GM19395 (cell line): ENCODE measurements at regions not wholly inside any gene's neighbourhood (a gene's known extent, or its start where the extent isn't known, plus 50 kb on each side); places are given as distances from the start of the nearest gene placed in this dataset.

Experiments
- ATAC-seq: cut with Tn5 transposase; IDR thresholded peaks from one replicate; pipeline ENCODE4 v1.9.1; 2021; ENCODE audit warnings: mild to moderate bottlenecking, moderate library complexity; ENCODE audit not compliant: unreplicated experiment

DNA sequence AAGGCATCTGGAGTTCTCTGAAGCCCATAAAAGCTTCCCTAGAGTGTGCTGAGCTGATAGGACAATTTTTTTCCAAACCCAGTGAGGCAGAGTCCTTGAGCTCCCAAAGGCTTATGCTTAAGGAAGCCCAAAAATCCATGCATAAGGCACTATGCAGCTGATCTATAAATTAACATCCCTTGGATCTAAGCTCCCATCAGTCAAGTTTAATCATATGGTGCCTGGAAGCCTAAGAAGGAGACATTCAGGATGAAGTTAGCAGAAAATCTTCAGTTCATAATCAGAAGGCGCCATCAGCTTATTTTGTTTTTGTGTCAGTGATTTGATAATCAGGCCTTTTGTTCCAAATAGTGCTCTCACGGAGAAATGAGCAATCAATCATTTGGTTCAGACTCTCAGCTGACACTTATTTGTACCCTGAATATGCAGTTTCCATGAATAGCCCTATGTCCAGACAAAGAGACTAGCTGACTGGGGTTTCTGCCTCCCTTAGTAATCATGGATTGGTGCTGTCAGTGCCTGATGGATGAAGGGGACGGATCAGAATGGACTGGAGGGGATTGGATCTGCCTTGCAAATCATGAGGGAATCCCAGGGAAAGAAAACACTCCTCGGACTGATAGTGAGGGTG, 464.8 kb upstream of the RGPD4 start:
- no peak for ATAC-seq

DNA sequence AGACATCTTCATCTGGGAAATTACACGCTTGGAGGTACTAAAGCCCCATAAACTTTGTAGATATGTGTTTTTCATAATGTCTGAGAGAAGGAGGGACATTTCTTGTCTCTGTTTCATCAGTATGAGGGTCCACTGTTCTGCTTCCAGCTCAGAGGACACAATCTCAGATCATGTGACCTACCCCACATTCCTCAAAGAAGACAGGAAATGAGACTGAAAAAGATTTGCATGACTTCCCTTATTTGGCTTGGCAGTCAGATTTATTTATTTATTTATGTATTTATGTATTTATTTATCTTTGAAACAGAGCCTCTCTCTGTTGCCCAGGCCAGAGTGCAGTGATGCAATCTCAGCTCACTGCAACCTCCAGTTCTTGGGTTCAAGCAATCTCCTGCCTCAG, 463.7 kb upstream of the RGPD4 start:
- no peak for ATAC-seq

DNA sequence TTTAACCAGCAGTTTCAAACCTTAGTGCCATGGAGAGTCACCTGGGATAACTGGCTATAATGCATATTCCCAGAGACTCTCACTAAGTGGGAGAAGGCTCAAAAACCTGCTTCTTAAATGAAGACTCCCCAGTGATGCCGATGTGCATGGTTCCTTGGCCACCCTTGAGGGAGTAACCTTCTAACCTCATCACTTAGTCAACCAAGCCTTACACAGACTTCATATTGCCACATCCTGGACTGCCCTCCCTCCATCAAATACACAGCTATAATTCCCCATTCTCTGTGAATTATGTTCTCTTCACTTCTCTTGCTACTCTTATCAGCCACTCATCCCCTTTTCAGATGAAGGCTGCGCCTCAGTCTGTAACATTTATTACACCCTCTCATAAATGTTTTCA, 462.9 kb upstream of the RGPD4 start:
- ATAC-seq = no peak

DNA sequence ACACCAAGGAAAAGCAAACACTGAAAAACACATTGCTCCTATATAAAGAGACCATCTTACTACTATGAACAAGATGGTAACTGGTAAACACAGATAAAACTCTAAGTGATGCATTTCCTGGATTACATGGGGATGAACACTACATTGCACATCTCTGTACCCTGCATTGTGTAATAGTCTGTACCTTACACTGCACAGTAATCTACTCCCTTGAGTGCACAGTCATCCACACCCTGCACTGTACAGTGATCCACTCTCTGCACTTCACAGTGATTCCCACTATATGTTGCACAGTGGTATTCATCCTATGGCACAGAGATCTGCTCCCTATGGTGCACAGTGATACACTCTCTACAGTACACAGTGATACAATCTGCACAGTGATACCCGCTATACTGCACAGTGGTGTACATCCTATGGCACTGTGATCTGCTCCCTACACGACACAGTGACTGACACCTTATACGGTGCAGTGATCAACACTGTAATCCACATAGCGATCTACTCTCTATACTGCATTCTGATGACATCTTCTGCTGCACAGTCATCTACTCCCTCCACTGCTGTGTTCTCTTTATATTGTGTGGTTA, 462.2 kb upstream of the RGPD4 start:
- no peak for ATAC-seq

DNA sequence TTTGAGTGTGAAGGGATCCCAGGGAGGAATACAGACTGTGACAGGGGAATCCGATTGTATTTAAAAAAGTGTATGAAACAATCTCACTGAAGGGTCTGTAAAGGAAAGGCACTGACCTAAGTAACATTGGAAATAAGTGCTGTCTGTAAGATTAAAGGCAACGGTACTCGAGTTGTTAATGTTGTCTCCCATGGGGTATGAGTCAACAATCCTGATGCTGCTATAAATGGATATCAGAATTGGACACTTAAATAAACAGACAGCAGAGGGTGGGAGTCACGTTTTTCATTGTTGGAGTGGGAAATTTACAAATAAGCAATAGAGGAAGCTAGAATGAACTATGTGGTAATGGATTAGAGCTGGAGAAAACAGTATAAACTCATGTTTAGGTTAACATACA, 452.4 kb upstream of the RGPD4 start:
- ATAC-seq = no peak

DNA sequence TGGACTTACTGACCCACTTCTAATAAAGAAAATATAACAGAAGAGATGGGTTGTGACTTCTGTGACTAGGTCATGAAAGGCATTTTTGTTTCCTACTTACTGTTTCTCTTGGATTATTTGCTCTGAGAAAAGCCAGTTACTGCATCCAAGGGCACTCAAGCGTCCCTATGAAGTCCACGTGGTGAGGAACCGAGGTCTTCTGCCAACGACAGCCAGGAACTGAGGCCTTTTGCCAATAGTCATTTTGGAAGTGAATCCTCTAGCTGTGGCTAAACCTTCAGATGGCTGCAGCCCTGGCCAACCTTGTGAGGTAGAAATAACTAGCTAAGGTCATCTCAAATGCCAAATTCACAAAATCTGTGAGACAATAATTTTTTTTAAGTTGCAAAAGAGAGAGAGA, 449.8 kb upstream of the RGPD4 start:
- ATAC-seq = no peak

DNA sequence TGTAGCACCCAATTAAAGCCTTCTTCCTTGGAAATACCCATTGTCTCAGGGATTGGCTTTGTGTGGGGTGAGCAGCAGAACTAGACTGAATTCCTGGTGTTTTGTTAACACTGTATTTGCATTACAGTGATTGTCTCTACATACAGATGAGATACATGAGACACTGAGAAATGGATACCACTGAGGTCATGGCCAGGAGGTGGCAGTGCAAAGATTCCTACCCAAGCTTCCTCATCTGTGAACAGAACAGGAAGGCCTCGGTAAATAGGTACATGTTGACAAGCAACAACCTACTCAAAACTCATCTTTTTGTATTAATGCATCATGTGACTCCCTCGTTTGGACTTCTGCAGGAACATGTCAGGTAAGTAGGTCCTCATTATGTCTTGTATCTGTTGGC, 445.8 kb upstream of the RGPD4 start:
- no peak for ATAC-seq

DNA sequence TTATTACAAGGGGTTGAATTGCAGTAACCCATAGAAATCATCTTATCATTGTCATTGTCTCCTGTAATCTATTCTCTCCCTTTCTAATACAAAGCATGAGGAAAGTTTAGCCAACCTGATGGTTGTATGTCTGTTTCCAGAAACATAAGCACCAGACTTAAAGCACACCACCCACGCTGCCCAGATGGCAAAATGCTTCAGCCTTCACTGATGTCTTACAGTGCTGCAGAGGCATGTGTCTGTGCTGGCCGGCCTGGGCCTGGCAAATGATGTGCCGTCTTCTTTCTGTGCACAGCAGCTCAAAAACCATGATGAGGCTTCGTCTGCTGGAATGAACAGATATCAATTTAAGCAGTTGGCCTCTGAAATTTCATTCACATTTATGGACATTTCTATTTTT, 443.0 kb upstream of the RGPD4 start:
- no peak for ATAC-seq

DNA sequence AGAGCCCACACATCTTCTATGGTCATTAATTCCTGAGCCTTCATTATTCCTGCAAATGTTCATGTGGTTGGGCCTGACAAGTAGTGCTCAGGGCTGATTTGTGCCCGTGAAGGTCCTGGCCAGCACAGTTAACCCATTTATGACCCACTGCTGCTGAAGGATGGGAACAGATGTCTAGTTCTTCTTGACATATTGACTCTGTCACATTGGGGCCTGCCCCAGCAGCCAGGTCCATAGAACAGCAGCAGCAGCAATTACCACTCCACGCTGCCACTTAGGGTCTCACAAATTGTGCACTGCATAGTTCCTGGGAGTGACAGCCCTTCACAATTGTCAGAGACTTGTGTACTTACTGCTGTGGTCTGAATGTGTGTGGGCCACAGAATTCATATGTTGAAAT, 442.3 kb upstream of the RGPD4 start:
- ATAC-seq = no peak

DNA sequence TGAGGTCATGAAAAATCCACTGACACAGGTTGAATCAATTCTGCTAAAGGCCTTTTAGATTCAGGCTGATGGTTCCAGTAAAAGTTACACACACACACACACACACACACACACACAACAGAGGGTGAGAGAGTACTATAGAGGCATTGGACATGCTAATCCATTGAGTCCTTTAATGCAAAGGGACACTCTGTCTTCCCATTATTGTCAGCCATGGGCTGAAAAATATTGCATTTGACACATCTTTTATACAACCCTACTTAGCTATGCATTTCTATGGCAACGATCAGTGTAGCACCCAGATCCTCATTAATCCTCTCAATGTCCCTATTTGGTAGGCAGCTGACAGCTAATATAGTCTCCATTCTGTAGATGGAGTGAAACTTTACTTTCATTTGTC, 440.8 kb upstream of the RGPD4 start:
- ATAC-seq = no peak

DNA sequence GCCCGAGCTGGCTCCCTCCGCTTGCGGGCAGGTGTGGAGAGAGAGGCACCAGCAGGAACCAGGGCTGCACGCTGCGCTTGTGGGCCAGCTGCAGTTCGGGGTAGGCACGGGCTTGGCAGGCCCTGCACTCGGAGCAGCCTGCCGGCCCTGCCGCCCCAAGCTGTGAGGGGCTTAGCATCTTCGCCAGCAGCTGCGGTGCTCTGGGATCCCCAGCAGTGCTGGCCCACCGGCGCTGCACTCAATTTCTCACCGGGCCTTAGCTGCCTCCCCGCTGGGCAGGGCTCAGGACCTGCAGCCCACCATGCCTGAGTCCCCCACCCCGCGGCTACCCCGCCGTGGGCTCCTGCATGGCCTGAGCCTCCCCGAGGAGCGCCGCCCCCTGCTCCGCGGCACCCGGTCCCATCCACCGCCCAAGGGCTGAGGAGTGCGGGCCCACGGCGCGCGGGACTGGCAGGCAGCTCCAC, 434.4 kb upstream of the RGPD4 start:
- ATAC-seq = no peak

DNA sequence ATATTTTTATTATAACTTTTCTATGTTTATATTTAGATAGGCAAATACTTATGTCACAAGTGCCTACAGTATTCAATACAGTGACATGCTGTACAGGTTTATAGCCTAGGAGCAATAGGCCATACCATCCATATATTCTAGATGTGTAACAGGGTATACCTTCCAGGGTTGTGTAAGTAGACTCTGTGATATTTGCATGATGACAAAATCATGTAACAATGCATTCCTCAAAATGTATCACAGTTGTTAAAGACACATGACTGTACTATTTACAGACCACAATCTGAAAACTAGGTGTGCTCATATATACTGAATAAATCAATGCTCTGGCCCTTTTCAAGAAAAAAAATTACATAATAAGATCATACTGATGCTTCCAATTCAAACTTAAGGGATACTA, 433.2 kb upstream of the RGPD4 start:
- no peak for ATAC-seq

DNA sequence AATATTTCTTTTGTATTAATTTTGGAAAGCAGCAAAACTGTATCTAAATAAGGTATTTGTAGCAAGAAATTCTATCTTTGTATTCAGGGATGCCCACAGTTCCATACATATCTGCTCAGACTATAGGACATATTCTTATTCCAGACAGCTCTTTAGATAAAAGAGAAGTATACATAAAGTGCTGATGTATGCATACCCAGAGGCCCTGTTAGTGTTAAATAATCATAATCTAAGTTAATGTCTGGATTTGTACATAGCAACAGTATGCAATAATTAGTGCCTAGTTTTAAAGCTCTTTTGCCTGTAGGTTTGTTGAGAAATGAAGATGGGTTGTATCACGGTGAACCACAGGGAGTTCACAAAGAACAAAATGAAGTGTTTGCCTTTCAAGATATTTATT, 428.0 kb upstream of the RGPD4 start:
- no peak for ATAC-seq

DNA sequence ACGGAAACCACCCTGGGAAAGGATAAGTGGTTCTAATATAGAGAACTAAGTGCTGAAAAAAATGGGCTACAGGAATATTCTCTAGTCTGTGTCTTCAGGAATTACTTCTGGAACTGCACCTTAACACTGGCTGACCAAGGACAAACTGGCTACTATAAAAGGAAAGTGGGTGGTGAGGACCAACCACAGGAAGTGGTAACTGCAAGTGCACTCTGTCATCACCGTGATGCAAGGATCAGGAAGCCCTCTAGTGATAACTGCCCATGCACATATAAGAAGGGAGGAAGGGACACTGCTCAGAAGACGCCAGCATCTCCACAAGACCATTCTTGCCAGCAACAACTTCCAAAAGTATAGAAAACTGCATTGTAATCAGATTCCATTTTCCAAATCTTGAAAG, 424.4 kb upstream of the RGPD4 start:
- no peak for ATAC-seq

DNA sequence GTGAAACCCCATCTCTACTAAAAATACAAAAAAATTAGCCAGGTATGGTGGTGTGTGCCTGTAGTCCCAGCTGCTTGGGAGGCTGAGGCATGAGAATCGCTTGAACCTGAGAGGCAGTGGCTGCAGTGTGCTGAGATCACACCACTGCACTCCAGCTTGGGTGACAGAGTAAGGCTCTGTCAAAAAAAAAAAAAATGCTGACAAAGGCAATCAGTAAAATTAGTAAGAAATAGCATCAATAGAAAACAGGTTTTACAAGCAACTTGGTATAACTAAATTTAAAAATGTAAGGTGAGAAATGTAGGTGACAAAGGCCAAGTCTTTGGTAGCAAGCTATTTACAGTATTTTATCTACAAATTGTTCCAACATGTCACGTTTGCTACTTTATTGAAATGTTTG, 421.4 kb upstream of the RGPD4 start:
- ATAC-seq = no peak

DNA sequence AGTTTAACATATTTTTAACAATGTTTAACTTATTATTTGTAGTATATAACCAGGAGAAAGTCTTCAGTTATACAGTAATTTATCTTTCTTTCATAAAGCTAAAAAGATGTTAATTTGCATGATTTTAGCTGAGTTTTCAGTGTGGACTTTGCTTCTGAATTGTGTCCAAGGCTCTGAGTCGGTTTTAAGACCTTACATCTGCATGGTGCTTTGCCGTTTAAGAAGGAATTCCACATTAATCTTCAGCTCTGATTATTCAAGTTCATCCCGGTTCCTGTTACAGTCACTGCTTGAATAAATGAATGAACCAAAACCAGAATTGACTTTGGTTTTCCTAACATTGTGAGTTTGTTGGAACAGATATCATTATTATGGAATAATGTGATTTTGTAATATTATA, 419.7 kb upstream of the RGPD4 start:
- no peak for ATAC-seq

DNA sequence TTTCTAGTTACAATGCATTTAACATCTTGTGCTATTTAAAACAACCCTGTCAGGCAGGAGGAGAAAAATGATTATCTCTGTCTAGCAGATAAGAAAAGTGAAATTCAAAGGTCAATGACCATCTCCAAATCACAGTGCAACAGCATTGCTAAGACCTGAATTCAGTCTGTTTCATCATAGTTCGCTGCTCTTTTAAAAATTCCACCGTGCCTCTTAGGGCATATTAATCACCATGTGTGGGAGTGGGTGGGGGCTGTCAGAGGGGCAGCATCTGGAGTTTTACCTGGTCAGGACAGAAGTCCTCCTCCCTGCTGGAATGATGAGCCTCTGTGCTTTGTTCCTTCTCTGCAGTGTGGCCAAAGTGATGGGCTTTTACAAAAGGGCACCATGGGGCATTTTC, 418.7 kb upstream of the RGPD4 start:
- no peak for ATAC-seq

DNA sequence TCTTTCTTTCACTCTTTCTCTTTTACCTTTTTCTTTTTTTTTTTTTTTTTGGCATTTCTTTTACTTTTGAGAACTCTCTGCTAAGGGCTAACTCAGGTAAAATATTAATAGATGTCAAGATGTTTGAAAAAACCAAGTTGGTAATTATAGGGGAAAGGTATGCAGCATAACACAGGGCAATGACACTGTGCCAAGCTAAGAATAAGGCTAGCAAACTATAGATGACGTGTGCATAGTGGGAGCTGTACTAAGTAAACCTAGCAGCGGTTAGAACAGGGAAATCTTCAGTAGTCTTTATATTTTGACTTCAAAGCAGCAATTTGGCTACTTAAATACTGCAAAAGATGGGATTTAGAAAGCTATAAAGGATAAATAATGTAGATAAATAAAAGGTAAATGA, 415.4 kb upstream of the RGPD4 start:
- no peak for ATAC-seq

DNA sequence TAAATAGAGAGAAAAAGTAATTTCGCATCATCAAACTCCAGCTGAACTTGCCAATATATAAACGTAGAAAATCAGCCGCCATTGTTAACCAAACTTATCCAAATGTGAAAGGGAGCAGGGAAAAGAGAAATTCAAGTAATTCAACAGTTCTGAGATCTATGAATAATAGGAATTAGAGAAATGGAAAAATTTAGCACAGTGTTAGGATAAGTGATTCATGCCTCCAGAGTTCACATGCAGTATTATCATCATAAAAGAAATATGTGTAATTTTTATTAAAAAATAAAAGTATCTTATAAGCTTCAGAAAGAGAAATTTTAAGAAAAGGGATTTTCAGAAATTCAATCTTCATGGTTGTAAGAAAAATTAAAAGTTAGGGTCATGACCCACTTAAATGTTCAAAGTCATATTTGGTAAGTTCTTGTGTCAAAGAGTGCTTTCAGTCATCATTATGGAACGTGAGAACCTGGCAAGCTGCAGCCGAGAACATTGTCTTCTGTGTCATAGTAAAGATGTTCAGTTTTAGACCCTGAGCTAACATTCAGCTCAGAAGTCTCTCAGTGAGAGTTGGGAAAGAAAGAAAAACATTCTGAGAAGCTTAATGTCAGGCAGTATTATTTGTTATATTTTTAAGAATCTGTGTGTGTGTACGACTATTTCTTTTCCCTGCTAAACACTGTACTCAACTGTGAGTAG, 414.3 kb upstream of the RGPD4 start:
- no peak for ATAC-seq

DNA sequence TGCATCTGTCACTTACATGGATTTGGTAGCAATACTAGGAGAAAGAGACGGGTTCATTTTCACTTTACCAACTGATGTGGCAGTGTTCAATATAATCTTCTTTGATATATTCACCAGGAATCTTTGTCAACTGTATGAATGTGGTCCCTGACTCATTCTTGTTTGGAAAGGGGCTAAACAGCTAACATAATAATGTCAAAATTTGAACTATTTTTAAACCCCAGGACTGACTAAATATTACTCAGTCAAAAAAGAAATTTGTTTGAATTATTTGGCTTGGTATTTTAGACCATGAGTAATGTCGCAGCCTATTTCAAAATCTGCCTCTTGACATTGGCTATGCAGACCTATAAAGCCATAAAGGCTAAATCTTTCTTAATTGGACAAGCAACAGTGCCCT, 413.7 kb upstream of the RGPD4 start:
- no peak for ATAC-seq

DNA sequence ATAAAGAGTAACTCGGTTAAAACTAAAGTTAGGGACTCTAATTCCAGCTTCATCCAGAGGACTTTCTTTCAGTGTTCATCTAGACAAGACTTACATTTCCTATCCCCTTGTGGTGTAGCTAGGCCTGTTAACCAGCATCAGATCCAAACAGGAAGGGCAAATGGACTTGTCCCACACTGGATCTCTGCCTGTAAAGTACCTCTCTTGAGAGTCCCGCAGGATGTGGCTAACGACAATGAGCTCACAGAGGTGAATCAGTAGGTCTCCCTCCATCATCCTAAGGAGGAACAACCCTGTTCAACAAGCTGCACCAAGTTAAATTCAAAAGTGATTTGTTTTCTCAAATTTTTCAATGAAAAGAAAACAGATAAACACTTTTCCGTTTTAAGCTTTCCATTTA, 412.3 kb upstream of the RGPD4 start:
- no peak for ATAC-seq

DNA sequence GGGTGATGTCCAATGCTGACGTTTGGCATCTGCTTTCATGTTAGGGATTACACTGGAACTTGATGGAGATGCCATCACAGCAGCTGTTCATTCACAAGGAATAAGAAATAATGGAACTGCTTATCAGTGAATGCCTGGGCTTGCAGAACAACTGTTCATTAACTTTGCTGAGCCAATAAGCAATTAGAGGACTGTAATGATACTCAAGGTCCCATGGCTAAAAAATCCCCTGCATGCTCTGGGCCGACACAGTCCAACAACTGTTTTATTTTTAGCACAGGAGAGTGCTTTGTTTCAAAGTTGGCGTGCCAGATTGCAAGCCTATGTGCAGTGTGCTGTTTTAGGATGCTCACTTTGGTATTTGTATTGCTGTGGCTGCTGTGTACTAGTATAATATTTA, 408.0 kb upstream of the RGPD4 start:
- no peak for ATAC-seq

DNA sequence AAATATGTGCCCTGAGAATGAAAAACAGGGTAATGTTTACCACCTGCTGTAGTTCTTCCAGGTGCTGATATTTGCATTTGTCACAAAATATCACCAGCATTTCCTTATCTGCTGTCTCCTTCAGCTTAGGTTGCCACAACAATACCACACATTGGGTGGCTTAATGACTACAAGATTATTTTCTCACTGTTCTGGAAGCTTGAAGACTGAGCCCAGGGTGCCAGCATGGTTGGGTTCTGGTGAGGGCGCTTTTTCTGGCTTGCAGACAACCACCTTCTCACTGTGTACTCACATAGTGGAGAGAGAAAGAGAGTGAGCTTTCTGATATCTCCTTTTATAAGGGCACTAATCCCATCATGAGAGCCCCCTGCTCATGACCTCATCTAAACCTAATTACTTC, 407.5 kb upstream of the RGPD4 start:
- ATAC-seq = no peak
